ENCODE measurements at regions not wholly inside any gene's neighbourhood (a gene's known extent, or its start where the extent isn't known, plus 50 kb on each side); places are given as distances from the start of the nearest gene placed in this dataset.

DNA sequence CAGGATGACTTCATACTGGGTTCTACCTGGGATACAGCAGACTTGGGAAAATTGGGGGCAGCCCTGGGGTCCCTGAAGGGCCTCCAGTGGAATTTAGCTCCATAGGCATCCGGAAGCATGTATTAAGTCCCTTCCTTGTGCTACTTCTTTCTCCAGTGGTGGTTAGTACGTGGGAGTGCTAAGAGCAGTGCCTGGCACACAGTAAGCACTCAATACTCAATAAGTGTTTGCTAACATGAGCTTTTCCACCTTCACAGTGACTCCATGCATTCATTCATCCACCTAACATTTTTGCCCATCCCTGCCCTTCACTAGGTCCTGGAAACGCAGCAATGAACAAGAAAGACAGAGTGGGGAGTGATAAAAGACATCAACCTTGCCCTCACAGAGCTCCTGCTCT lies 120.5 kb downstream of the MN1 start (continued):
- TF ChIP-seq RFX5 (IDR thresholded peaks at IDR 0.05; ENCODE audit: borderline replicate concordance, low read depth, low read length) (no peak), ATF2 (IDR thresholded peaks at IDR 0.05; ENCODE audit: low read length) (no peak), FOSL1 (IDR thresholded peaks at IDR 0.05; ENCODE audit: insufficient read depth, low read depth, low read length) (no peak)

Data from H1 (cell line).